Smooth muscle cell (in vitro differentiated cells): ENCODE measurements at regions not wholly inside any gene's neighbourhood (a gene's known extent, or its start where the extent isn't known, plus 50 kb on each side); places are given as distances from the start of the nearest gene placed in this dataset.

Experiments used
- DNase-seq: peaks from one replicate; lab custom pipeline; 2025; ENCODE audit not compliant: unreplicated experiment; lab: John Stamatoyannopoulos, UW
- H2AFZ ChIP-seq: fragments of 200-600 bp; sonication (generic); 2 replicates; pipeline ENCODE4 v1.6.0; 2016; ENCODE audit warnings: antibody characterized with exemption, low read depth, mild to moderate bottlenecking
- H3F3A ChIP-seq: fragments of 200-600 bp; sonication (generic); 2 replicates; pipeline ENCODE4 v1.6.0; 2017; ENCODE audit warnings: antibody characterized with exemption, low read depth
- H3K27ac ChIP-seq: fragments of 200-600 bp; sonication (generic); 2 replicates; pipeline ENCODE4 v1.5.1; 2016; ENCODE audit warnings: low read depth, mild to moderate bottlenecking
- H3K27me3 ChIP-seq: fragments of 200-600 bp; sonication (generic); 2 replicates; pipeline ENCODE4 v1.6.1; 2016; ENCODE audit warnings: low read depth, mild to moderate bottlenecking
- H3K36me3 ChIP-seq: fragments of 200-600 bp; sonication (generic); 2 replicates; pipeline ENCODE4 v1.5.1; 2016; ENCODE audit warnings: low read depth
- H3K4me1 ChIP-seq: fragments of 200-600 bp; sonication (generic); 2 replicates; pipeline ENCODE4 v1.5.1; 2016; ENCODE audit warnings: low read depth
- H3K4me2 ChIP-seq: fragments of 200-600 bp; sonication (generic); 2 replicates; pipeline ENCODE4 v1.6.0; 2016; ENCODE audit warnings: mild to moderate bottlenecking
- H3K4me3 ChIP-seq: fragments of 200-600 bp; sonication (generic); 2 replicates; pipeline ENCODE4 v1.5.1; 2016; ENCODE audit warnings: mild to moderate bottlenecking
- H3K79me2 ChIP-seq: fragments of 200-600 bp; sonication (generic); 2 replicates; pipeline ENCODE4 v1.6.0; 2016; ENCODE audit warnings: low read depth, mild to moderate bottlenecking
- H3K9ac ChIP-seq: fragments of 200-600 bp; sonication (generic); 2 replicates; pipeline ENCODE4 v1.6.0; 2016; ENCODE audit warnings: low read depth
- H3K9me3 ChIP-seq: fragments of 200-600 bp; sonication (generic); replicated peaks from 2 replicates; pipeline ENCODE4 v1.5.1; 2016; ENCODE audit warnings: low read depth
- H4K20me1 ChIP-seq: fragments of 200-600 bp; sonication (generic); 2 replicates; pipeline ENCODE4 v1.6.0; 2016; ENCODE audit warnings: low read depth
- WGBS: methylation state at CpG from one replicate; pipeline ENCODE4 v1.1.7; 2016; ENCODE audit warnings: low lambda C conversion rate; 5-methylcytosine and 5-hydroxymethylcytosine counted together
- TF ChIP-seq, protein P1 (sequence below): fragments of 200-600 bp; sonication (generic); IDR thresholded peaks from 2 replicates; pipeline ENCODE4 v1.5.1; 2017; ENCODE audit warnings: borderline replicate concordance, mild to moderate bottlenecking, antibody characterized with exemption; ENCODE audit not compliant: insufficient read depth, poor library complexity, severe bottlenecking

DNA sequence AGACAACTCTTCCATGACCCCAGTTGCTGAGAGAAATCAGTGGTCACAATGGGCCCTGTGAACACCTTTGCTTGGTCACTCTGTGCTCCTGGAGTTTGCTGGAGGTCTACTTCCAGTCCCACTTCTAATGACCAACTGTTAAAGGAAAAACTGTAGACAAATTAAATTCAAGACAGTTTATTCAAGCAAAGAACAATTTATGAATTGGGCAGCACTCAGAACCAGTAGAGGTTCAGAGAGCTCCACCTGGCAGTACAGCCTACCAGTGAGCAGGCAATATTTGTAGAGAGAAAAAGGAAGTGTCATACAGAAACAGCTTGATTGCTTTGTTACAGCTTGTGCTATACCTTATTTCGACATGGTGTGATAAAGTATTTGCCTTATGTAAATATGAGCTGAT, 116.5 kb downstream of the HS3ST3B1 start:
- DNase-seq = no peak
- 85% methylated on average over 1 of the region's 1 CpG for WGBS
- Histone ChIP-seq H3K9ac (no peak overlapping the region), H2AFZ (no peak overlapping the region), H4K20me1 (no peaks in the 10 kb centered on the region), H3K4me2 (no peak overlapping the region), H3K27ac (no peak overlapping the region), H3K4me3 (no peak overlapping the region), H3F3A (no peaks in the 10 kb centered on the region), H3K79me2 (no peaks in the 10 kb centered on the region), H3K36me3 (no peaks in the 10 kb centered on the region), H3K4me1 (no peaks in the 10 kb centered on the region), H3K27me3 (no peaks in the 10 kb centered on the region), H3K9me3 (no peaks in the 10 kb centered on the region)
- TF ChIP-seq, protein P1, sequence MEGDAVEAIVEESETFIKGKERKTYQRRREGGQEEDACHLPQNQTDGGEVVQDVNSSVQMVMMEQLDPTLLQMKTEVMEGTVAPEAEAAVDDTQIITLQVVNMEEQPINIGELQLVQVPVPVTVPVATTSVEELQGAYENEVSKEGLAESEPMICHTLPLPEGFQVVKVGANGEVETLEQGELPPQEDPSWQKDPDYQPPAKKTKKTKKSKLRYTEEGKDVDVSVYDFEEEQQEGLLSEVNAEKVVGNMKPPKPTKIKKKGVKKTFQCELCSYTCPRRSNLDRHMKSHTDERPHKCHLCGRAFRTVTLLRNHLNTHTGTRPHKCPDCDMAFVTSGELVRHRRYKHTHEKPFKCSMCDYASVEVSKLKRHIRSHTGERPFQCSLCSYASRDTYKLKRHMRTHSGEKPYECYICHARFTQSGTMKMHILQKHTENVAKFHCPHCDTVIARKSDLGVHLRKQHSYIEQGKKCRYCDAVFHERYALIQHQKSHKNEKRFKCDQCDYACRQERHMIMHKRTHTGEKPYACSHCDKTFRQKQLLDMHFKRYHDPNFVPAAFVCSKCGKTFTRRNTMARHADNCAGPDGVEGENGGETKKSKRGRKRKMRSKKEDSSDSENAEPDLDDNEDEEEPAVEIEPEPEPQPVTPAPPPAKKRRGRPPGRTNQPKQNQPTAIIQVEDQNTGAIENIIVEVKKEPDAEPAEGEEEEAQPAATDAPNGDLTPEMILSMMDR = no peak

DNA sequence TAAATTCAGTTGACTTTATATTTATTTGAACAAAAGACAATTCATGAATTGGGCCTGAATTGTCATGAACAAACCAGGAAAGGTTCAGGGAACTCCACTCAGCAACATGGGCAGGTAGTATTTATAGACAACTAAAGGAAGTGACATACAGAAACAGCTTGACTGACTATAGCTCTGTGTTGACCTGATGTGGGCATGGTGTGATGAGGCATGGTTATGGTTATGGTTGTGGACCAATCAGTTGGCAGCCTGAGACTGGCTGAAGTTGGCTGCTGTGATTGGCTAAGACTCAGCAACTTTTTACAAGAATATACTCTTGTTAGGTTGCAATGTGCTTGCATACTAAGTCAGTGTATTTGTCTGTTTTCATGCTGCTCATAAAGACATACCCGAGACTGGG, 108.4 kb downstream of the HS3ST3B1 start:
- H3K79me2 ChIP-seq = no peaks in the 10 kb centered on the region
- no peaks in the 10 kb centered on the region for H4K20me1 ChIP-seq
- no peak overlapping the region for H3K9ac ChIP-seq
- no peak overlapping the region for H2AFZ ChIP-seq
- H3K27ac ChIP-seq = no peak overlapping the region
- H3K4me1 ChIP-seq = no peaks in the 10 kb centered on the region
- no peaks in the 10 kb centered on the region for H3K9me3 ChIP-seq
- H3K36me3 ChIP-seq = no peaks in the 10 kb centered on the region
- H3K27me3 ChIP-seq = no peaks in the 10 kb centered on the region
- WGBS = 88% methylated on average over 1 of the region's 1 CpG
- no peak overlapping the region for H3K4me3 ChIP-seq
- TF ChIP-seq, protein P1 = no peak
- no peaks in the 10 kb centered on the region for H3F3A ChIP-seq
- no peak for DNase-seq
- no peak overlapping the region for H3K4me2 ChIP-seq

DNA sequence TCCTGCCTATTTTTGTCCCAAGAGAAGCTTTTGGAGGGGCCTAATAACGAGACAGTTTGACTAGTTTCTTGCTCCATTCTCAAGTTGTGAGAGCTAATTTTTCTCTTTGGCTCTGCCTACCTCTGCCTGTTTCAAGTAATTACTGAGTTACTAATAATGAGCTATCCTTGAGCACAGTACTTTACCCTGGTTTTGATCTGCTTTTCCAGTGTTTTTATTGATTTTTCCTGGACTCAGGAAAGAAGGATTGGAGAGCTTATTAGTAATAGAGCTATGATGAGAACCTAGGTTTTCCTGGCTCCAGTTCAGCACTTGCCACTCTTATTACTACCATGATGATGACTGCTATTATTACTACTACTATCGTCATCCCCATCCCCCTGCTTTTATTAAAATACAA, 106.7 kb downstream of the HS3ST3B1 start:
- no peaks in the 10 kb centered on the region for H3F3A ChIP-seq
- no peaks in the 10 kb centered on the region for H3K4me1 ChIP-seq
- no peaks in the 10 kb centered on the region for H3K36me3 ChIP-seq
- 89% methylated on average over 2 of the region's 2 CpGs for WGBS
- no peaks in the 10 kb centered on the region for H3K9me3 ChIP-seq
- no peaks in the 10 kb centered on the region for H3K27me3 ChIP-seq
- H4K20me1 ChIP-seq = no peaks in the 10 kb centered on the region
- H3K79me2 ChIP-seq = no peaks in the 10 kb centered on the region
- no peak overlapping the region for H3K4me3 ChIP-seq
- no peak overlapping the region for H2AFZ ChIP-seq
- no peak overlapping the region for H3K9ac ChIP-seq
- DNase-seq = no peak
- no peak overlapping the region for H3K4me2 ChIP-seq
- H3K27ac ChIP-seq = no peak overlapping the region
- TF ChIP-seq, protein P1 = no peak

DNA sequence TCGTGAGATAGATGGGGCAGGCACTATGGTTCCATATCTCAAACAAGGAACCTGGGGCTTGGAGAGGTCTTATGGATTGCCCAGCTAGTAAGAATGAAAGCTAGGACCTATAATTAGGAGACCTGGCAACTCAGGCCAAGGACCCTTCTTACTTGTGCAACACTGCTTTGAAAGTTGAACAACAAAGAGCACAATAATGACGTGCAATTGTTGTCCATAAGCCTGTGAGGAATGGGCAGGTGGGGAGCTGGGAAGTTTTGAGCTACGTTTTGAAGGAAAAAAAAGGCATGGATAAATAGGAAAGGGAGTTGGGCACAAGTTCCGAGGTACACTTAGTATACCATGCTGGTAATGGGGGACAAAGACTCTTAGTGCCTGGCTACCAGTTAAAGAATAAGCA, 104.3 kb downstream of the HS3ST3B1 start:
- no peak overlapping the region for H3K4me3 ChIP-seq
- no peaks in the 10 kb centered on the region for H3K27me3 ChIP-seq
- 95% methylated on average over 4 of the region's 4 CpGs for WGBS
- TF ChIP-seq, protein P1 = no peak
- H3K27ac ChIP-seq = no peak overlapping the region
- no peaks in the 10 kb centered on the region for H3K79me2 ChIP-seq
- DNase-seq = no peak
- H3F3A ChIP-seq = no peaks in the 10 kb centered on the region
- no peak overlapping the region for H2AFZ ChIP-seq
- H3K4me1 ChIP-seq = no peaks in the 10 kb centered on the region
- H4K20me1 ChIP-seq = no peaks in the 10 kb centered on the region
- no peaks in the 10 kb centered on the region for H3K9me3 ChIP-seq
- H3K9ac ChIP-seq = no peak overlapping the region
- no peaks in the 10 kb centered on the region for H3K36me3 ChIP-seq
- no peak overlapping the region for H3K4me2 ChIP-seq
